Esophagus muscularis mucosa (tissue), 4 donors: ENCODE measurements at regions not wholly inside any gene's neighbourhood (a gene's known extent, or its start where the extent isn't known, plus 50 kb on each side); places are given as distances from the start of the nearest gene placed in this dataset.

Experiments used
- DNase-seq: peaks from one replicate; pipeline ENCODE4 v3.0.0-alpha.2; 2017; ENCODE audit errors: extremely low spot score
- H3K27ac ChIP-seq, 4 donors: fragments of 200-600 bp; sonication (generic); replicated peaks in 1 of 4; 1 replicate in 3 of 4; 2 replicates in 1 of 4; pipeline ENCODE4 v1.5.1; 2016 to 2019; ENCODE audit warnings: mild to moderate bottlenecking in 1 of 4
- H3K27me3 ChIP-seq, 4 donors: fragments of 200-600 bp; sonication (generic); one replicate each; pipeline versions ENCODE4 v1.5.1 to v1.6.0; 2016 to 2019
- H3K36me3 ChIP-seq, 4 donors: fragments of 200-600 bp; sonication (generic); one replicate each; pipeline ENCODE4 v1.5.1; 2016 to 2019
- H3K4me1 ChIP-seq, 4 donors: fragments of 200-600 bp; sonication (generic); one replicate each; pipeline ENCODE4 v1.5.1; 2016 to 2019
- H3K4me3 ChIP-seq, 4 donors: fragments of 200-600 bp; sonication (generic); 1 replicate in 2 of 4; 2 replicates in 2 of 4; pipeline ENCODE4 v1.5.1; 2016 to 2019; ENCODE audit warnings: mild to moderate bottlenecking in 4 of 4, moderate library complexity in 1 of 4
- H3K9me3 ChIP-seq, 4 donors: fragments of 200-600 bp; sonication (generic); 1 replicate in 3 of 4; 2 replicates in 1 of 4; pipeline ENCODE4 v1.5.1; 2016 to 2019
- EP300 ChIP-seq: sonication (generic); formaldehyde crosslinking; IDR thresholded peaks from one replicate; pipeline ENCODE4 v1.6.1; 2017; ENCODE audit warnings: antibody characterized with exemption
- POLR2A ChIP-seq: fragments of 450-650 bp; IDR thresholded peaks from one replicate; pipeline ENCODE4 v1.6.1; 2017; ENCODE audit warnings: antibody characterized with exemption, moderate library complexity, mild to moderate bottlenecking, low read depth
- POLR2AphosphoS5 ChIP-seq, 2 donors: sonication (generic); formaldehyde crosslinking; IDR thresholded peaks; one replicate each; pipeline ENCODE4 v1.6.1; 2017; ENCODE audit warnings: antibody characterized with exemption in 2 of 2
- WGBS: methylation state at CpG from one replicate; pipeline ENCODE4 v1.1.5; 2018; 5-methylcytosine and 5-hydroxymethylcytosine counted together
- intact Hi-C: fragments of 100-400 bp; cut with DNase I; formaldehyde crosslinking; loops from one replicate; pipeline ENCODE4 v1.15.1; 2023
- TF ChIP-seq, protein P1 (sequence below), 3 experiments: fragments of 200-600 bp in 2 of 3; fragments of 450-650 bp in 1 of 3; sonication (generic) in 2 of 3; IDR thresholded peaks; one replicate each; pipeline ENCODE4 v1.5.1; 2017 to 2019; ENCODE audit warnings: antibody characterized with exemption in 3 of 3, mild to moderate bottlenecking in 2 of 3, moderate library complexity in 1 of 3

GRCh38 chr21:35581640-35582039 is 478.7 kb downstream of the SETD4 start:
- TF ChIP-seq, protein P1, sequence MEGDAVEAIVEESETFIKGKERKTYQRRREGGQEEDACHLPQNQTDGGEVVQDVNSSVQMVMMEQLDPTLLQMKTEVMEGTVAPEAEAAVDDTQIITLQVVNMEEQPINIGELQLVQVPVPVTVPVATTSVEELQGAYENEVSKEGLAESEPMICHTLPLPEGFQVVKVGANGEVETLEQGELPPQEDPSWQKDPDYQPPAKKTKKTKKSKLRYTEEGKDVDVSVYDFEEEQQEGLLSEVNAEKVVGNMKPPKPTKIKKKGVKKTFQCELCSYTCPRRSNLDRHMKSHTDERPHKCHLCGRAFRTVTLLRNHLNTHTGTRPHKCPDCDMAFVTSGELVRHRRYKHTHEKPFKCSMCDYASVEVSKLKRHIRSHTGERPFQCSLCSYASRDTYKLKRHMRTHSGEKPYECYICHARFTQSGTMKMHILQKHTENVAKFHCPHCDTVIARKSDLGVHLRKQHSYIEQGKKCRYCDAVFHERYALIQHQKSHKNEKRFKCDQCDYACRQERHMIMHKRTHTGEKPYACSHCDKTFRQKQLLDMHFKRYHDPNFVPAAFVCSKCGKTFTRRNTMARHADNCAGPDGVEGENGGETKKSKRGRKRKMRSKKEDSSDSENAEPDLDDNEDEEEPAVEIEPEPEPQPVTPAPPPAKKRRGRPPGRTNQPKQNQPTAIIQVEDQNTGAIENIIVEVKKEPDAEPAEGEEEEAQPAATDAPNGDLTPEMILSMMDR (IDR thresholded peaks at IDR 0.05): no peak
- H3K4me3 ChIP-seq: no peak overlapping the region
- WGBS: 65% methylated on average over 1 of the region's 1 CpG

DNA sequence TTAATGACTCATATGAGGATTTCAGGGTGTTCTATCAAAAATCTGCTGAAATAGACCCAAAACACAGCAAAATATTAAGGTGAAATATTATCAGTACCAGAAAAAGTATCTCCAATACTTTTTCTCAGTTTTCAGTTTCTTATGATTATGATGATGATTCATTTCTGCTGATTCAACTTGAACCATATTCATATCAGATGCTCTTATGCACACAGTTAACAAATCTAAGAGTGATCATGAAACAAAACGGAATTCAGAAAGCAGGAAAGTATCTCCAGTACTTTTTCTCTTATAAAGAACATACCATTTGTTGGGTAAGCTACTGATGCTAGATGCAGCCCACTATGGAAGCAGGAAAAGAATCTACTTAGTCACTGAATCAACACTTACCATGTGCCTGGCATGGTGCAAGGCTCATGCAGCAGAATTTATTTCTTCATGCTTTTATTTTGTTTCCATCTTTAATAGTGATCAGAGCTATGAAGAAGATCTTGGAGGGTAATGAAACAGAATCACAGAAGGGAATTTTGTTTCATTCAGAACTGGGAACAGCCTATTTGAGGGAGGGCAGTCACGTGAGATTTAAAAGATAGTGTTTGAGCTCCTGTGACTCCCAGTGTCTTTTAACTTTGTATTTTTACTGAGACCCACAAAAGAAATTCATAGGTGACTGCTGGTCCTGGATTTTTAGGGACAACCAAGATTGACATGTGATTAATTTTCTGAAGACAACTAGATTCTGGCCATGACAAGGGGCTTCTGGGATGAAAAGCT is 480.6 kb downstream of the SETD4 start:
- no peak for DNase-seq
- Histone ChIP-seq H3K9me3 (no peaks in the 10 kb centered on the region), H3K36me3 (no peaks in the 10 kb centered on the region), H3K4me1 (no peaks in the 10 kb centered on the region), H3K27me3 (peaks cover 0 to 7% (median 0%) of the 10 kb centered on the region in 4 donors), H3K4me3 (no peak overlapping the region), H3K27ac (no peak overlapping the region)
- intact Hi-C loops: no loop called here
- WGBS: 84% methylated on average over 2 of the region's 2 CpGs
- TF ChIP-seq POLR2AphosphoS5 (IDR thresholded peaks at IDR 0.05): no peak
- no peak for TF ChIP-seq POLR2A
- TF ChIP-seq, protein P1 (IDR thresholded peaks at IDR 0.05): no peak
- TF ChIP-seq EP300: no peak

More at GRCh38 chr21:35581640-35582039, 478.7 kb downstream of the SETD4 start:
- no peaks in the 10 kb centered on the region for H3K9me3 ChIP-seq
- no peaks in the 10 kb centered on the region for H3K36me3 ChIP-seq
- H3K27me3 ChIP-seq: peaks cover 0 to 7% (median 0%) of the 10 kb centered on the region in 4 donors
- H3K27ac ChIP-seq: no peak overlapping the region
- DNase-seq: no peak
- intact Hi-C loops: no loop called here
- H3K4me1 ChIP-seq: no peaks in the 10 kb centered on the region

DNA sequence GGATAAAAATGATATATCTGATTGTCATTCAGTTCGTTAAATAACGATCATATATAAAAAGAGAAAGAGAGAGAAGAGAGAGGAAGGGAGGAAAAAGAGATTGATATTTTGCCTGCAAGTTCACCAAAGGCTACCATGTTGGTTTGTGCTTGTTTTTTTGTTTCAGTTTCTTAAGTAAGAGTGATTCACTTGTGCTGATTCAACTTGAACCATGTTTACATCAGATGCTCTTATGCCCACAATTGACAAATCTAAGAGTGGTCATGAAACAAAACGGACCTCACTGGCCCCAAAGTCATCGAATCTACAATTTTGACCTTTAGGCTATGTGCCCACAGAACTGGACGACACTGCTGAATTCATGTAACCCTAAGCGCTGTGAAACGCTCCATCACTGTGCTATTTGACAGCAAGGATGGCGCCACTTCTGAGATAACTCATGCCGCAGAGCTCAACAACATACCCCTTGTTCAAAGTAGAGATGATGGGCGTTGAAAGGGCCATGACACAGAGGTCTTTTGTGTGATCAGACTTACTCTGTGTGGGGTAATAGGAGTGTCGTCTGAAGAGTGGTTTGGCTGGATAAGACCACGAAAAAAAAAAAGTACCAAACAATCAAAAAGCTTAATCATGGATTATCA is 481.4 kb downstream of the SETD4 start:
- no peak overlapping the region for H3K27ac ChIP-seq
- no peak for DNase-seq
- TF ChIP-seq POLR2AphosphoS5 (IDR thresholded peaks at IDR 0.05) (no peak), EP300 (no peak), POLR2A (no peak)
- TF ChIP-seq, protein P1 (IDR thresholded peaks at IDR 0.05): no peak
- no peak overlapping the region for H3K4me3 ChIP-seq
- H3K27me3 ChIP-seq: peaks cover 0 to 7% (median 0%) of the 10 kb centered on the region in 4 donors
- WGBS: 91% methylated on average over 12 of the region's 12 CpGs
- H3K36me3 ChIP-seq: no peaks in the 10 kb centered on the region
- no peaks in the 10 kb centered on the region for H3K9me3 ChIP-seq
- H3K4me1 ChIP-seq: no peaks in the 10 kb centered on the region
- intact Hi-C loops: no loop called here

DNA sequence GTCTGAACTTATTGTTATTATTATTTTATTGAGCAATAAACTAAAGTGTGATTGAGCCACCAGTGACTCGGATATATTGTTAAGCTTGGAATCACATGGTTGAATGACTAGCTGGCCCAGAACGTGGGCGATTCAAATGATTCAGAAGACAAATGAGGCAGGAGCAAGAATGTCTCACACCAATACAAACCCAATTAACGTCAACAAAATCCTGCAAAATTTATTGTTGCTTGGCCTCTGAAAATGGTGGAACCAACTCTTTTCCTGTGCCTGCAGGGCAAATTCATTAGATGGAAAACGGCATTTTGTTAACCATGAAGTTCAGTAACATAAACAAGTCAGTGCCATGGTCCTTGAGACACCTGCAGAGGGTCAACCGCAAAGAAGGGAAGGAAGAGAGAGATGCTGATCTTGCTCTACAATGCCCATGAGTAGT is 482.0 kb downstream of the SETD4 start:
- Histone ChIP-seq H3K36me3 (no peaks in the 10 kb centered on the region), H3K4me3 (no peak overlapping the region), H3K27ac (no peak overlapping the region), H3K4me1 (no peaks in the 10 kb centered on the region), H3K9me3 (no peaks in the 10 kb centered on the region), H3K27me3 (peaks cover 0 to 7% (median 0%) of the 10 kb centered on the region in 4 donors)
- DNase-seq: no peak
- TF ChIP-seq, protein P1 (IDR thresholded peaks at IDR 0.05): no peak
- TF ChIP-seq POLR2A (no peak), POLR2AphosphoS5 (IDR thresholded peaks at IDR 0.05) (no peak), EP300 (no peak)
- intact Hi-C loops: no loop called here
- WGBS: 80% methylated on average over 6 of the region's 6 CpGs
